ENCODE measurements at regions not wholly inside any gene's neighbourhood (a gene's known extent, or its start where the extent isn't known, plus 50 kb on each side); places are given as distances from the start of the nearest gene placed in this dataset.
"Not testable (repeated sequence)": the region's sequence is repeated elsewhere in the genome, so short reads cannot be mapped to it uniquely, and the experiment has no call there.

DNA sequence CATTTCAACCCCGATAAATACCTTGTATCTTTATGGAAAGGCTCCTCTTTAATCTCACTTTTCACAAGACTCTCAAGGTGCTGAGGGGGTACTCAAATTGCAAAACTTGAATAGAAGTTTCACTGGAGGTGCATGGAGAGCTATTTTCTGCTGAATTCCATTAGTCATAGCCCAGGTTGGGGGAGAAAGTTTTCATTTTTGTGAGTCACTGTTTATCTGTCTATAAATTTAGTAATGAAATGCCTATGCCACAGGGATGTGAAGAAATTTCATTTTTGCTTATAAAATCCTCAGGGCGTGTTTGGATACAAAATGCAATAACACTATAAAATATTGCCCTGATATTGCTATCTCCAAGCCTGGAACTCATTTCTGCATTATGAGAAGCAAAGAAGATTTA is 346.3 kb downstream of the LRATD1 start:
- DNase-seq (ENCODE audit: low read depth): no peak

DNA sequence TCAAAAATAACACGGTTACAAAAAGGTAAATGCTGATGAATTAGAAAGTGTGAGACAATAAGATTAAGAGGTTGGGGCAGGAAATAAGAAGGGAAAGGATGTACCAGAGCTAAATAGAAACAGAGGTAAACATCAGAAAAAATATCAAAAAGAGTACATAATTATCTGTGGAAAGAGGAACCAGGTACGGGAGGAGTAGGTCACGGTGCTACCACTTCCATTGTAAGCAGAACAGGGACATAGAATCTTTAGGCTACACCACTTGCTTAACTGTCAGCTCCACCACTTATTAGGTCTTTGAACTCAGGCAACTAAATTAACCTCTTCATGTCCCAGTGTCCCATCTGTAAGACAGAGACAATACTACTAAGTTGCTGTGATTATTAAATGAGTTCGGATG is 350.3 kb downstream of the LRATD1 start:
- no peak for DNase-seq (ENCODE audit: low read depth)

GRCh38 chr2:14988600-14988999 is 356.1 kb downstream of the LRATD1 start:
- DNase-seq (ENCODE audit: low read depth): no peak

GRCh38 chr2:14991723-14992122 is 359.2 kb downstream of the LRATD1 start:
- no peak for DNase-seq (ENCODE audit: low read depth)

DNA sequence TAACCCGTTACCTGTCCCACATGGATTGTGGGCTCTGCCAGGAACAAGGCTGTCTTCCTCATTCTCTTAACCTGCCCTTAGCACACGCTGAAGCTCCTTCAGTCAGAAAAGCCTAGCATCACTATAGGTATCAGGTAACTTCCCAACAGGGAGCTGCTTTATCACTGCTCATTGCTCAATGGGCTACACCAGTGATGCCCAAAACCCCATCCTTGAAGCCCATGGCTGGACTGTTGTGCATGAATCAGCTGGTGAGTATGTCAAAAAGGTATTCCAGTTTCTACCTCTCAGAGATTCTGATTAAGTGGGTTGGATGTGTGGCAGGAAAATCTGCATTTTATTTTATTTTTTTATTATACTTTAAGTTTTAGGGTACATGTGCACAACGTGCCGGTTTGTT is 362.2 kb downstream of the LRATD1 start:
- no peak for DNase-seq (ENCODE audit: low read depth)

GRCh38 chr2:14996351-14997014 is 364.0 kb downstream of the LRATD1 start:
- DNase-seq (ENCODE audit: low read depth): no peak

GRCh38 chr2:14998546-14998945 is 366.0 kb downstream of the LRATD1 start:
- no peak for DNase-seq (ENCODE audit: low read depth)

- no peak for DNase-seq (ENCODE audit: low read depth)
Measured at GRCh38 chr2:14999114-14999661, 366.7 kb downstream of the LRATD1 start.

GRCh38 chr2:15002519-15002918 is 370.0 kb downstream of the LRATD1 start:
- DNase-seq (ENCODE audit: low read depth): not testable (repeated sequence)

DNA sequence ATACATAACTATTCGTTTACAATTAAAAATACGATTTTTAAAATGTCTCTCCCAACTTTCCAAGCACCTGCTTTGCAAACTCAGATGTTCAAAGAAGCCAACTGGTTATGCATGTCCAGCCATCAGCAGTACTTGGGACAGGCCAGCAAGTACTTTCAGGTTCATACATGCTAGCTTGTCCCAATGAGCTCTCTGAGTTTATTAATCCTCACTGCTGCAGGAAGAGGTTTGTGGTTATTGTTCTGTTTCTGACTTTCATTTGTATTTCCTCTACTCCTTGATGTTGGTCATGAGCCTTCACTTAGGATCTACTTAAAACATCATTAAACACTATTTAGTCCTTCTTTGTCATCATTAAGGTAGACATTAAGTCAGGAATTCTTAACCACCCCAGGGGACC is 374.1 kb downstream of the LRATD1 start:
- DNase-seq (ENCODE audit: low read depth): no peak

GRCh38 chr2:15009681-15010080 is 377.2 kb downstream of the LRATD1 start:
- DNase-seq (ENCODE audit: low read depth): no peak

- no peak for DNase-seq (ENCODE audit: low read depth)
Measured at GRCh38 chr2:15010346-15010745, 377.8 kb downstream of the LRATD1 start.

DNA sequence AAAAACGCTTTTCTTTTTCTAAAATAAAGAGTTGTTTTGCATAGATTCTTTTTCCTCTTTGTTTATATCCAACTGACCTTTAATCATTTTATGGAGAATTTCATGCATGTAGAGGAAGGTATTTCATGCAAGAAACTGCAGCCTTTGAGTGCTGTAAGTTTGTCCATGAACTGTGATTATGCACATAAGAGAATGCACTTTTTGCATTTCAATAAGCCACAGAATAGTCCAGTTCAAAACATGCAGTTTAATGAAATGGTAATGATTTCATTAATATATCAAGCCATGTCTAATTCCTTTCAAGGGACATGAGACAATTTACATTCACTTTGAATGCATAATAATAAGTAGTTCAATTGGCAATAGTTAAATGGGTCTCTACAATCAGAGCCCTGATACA is 386.3 kb downstream of the LRATD1 start:
- no peak for DNase-seq (ENCODE audit: low read depth)

GRCh38 chr2:15023221-15023620 is 390.7 kb downstream of the LRATD1 start:
- DNase-seq (ENCODE audit: low read depth): no peak

DNA sequence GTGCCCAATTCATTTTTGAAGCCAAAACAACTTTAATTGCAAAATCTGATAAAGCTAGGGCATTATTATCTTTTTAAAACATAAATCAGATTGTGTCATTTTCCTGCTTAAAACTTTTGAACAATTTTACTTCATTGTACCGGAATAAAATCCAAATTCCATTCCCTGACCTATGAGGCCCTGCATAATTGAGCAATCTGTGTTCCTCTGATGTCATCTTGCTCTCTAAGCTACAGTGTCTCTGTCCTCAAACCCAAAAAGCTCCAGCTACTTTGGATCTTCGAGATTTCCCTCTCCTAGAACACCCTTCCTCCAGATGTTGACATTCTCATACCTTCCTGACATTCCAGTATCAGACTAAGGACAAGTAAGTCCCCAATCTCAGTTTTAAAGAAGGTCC is 395.9 kb downstream of the LRATD1 start:
- DNase-seq (ENCODE audit: low read depth): no peak

GRCh38 chr2:15031745-15032240 is 399.3 kb downstream of the LRATD1 start:
- DNase-seq (ENCODE audit: low read depth): no peak

GRCh38 chr2:15034246-15034645 is 401.7 kb downstream of the LRATD1 start:
- DNase-seq (ENCODE audit: low read depth): no peak

- DNase-seq (ENCODE audit: low read depth): no peak
Measured at GRCh38 chr2:15034860-15035259, 402.3 kb downstream of the LRATD1 start.

DNA sequence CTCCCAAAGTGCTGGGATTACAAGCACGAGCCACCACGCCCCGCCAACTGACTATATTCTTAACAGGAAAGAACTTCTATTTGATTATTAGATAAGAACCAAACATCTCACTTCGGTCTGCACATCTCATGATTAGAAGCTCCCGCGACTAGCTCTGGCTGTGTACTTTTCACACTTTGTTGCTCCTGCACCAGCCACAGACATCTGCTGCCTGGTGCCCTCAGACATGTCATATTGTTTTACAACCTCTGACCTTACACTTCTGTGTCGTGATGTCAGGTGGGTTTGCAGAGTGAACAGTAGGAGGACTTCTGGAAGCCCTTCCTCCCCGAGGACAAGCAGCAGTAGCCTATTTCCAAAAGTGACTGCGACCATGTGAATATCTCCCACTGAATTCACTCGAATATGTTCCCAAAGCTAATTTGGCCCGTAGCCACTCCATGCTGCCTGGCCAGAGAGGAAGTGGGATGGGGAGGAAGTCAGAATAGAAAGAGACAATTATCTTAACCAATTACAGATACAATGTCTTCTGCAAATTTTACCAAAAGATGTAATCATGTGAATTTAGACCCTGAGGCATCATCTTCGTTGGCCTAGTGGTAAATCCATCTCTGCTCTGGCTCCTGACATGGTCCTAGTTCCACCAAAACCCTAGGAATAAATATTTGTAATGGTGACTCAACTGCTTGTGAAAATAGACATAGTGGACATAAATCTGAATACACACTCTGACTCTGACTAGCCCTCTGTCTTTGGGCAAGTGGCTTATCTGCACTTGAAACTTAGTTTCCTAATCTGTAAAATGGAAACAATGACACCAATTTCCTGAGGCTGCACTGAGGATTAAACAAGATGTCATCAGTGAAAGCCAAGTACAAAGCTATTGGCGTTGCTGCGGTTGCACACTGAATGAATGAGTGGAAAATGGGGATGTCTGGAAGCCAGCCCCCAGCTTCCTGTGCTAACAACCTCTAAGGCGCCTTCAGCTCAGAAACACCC is 406.1 kb downstream of the LRATD1 start:
- DNase-seq (ENCODE audit: low read depth): no peak

DNA sequence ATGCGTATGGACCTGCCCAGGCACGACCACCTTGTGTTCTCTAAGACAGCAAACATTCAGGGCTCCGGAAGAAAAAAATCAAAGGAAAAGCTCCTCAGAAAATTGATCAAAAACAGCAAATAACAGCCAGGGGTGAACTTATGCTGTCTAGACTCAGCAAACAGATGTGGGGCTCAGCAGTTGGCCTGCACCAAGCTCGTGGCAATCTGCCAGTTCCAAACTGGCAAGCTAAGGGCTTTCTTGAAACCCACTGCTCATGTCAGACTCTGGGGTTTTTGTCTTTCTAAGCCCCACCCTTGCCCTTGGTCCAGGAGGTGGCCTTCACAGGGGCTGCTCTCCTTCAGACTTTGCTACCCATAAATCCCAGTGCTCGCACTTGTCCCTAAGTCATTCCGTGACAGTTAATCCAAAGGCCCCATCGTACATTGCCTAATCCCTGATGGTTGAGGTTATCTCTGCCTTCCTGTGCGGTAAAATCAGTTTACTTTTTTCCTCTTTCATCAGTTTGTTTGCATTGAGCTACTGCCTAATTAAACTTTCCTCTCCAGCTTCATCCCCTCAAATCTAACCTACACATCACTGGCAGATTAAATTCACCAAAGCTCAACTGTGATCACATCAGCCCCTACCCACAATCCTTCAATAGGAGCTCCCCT is 408.0 kb downstream of the LRATD1 start:
- no peak for DNase-seq (ENCODE audit: low read depth)

DNA sequence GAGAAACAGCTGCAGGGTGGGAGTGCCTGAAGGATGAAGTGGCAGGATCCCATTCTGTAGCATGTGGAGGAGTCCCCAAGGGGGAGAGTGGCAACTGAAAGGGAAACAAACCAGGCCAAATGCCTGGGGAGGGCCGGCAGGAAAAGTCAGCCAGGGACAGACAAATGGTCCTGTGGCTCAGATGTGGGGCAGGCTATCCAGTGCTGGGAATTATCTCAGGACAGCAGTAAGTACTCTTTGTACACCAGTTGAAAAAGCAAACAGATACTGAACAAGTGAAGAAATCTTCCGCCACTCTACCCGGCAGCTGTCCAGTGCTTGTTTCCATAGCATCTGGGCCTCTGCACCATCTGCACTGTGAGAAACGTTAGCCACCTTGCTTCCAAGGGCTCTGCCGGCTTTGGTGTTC is 408.9 kb downstream of the LRATD1 start:
- peak; percentile 11 for DNase-seq (ENCODE audit: low read depth)

DNA sequence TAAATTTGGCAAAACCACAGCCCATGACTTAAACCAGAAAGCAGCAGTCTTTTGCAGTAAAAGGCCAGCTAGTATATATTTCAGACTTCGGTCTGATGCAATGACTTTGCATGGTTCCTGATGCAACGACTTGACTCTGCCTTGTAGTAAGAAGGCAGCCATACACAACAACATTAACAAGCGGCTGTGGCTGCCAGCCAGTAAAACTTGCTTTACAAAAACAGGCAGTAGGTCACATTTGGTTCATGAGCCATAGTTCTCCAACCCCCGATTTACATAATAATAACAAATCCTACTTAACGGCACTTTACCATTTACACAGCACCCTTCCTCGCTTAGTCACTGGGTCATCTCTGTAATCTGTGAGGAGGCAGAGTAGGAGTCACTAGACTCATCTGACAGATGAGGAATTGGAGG is 410.3 kb downstream of the LRATD1 start:
- no peak for DNase-seq (ENCODE audit: low read depth)
